H4 (cell line): ENCODE measurements at regions not wholly inside any gene's neighbourhood (a gene's known extent, or its start where the extent isn't known, plus 50 kb on each side); places are given as distances from the start of the nearest gene placed in this dataset.

Experiments used
- DNase-seq: peaks from one replicate; pipeline ENCODE4 v3.0.0-alpha.2; 2015; ENCODE audit warnings: low spot score

- no peak for DNase-seq
These were observed 407.3 kb downstream of the STIM2 start for GRCh38 chr4:27267970-27268355.

DNA sequence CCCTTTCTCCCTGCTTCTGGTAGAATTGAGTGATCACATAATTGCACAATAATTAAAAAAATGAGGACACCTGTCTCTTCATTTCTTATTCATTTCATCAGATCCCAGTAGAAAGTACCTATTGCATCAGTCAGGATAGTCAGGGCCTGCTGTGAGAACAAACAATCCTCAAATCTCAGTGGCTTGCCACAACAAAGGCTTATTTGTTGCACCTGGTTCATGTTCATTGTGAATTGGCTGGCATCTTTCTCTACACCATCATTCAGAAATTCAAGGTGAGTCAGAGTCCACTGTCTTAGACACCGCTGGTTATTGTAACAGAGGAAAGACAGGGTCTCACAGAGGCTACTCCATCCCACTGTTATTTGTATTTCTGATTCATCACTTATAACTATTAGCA is 409.8 kb downstream of the STIM2 start:
- DNase-seq, result no peak

DNA sequence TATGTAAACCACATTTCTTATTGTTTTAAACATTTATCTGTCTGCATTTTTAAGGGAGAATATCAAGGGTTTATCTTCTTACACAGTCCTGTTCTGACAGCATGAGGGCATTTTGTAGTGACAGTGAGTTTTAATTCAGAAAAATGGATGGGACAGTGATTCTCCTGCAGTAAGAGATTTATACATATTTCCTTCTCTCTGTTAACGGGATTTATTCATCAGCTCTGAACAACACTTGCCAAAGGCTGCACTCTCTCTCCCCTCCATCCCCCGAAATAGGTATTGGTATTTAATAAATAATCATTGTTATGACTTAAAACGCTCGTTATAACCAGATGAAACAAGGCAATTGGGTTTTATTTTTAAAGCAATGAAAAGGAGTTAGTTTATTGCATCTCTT is 410.9 kb downstream of the STIM2 start:
- DNase-seq, result no peak

DNA sequence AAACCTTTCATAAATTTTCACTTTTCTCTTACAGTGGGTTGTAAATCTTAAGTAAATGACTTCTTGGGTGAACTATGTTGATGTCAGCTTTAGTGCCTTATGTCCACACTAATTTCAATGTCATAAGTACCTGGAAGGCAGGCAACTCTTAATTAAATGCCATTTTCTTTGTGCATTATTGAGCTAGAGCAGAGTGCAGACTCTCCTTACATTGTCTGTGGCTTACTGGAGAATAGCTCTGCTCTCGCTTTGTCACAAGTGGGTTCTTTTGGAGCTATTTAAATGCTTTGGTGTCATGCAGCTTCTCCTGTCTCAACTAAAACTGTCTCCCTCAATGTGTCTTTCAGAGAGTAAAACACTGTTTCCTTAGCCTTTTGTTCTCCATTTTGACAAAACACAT is 411.6 kb downstream of the STIM2 start:
- DNase-seq, result no peak

- no peak for DNase-seq
These were observed 415.8 kb downstream of the STIM2 start for GRCh38 chr4:27276307-27277073.

GRCh38 chr4:27278615-27279375 is 418.2 kb downstream of the STIM2 start:
- DNase-seq, result no peak

- DNase-seq, result no peak
These were observed 427.9 kb downstream of the STIM2 start for GRCh38 chr4:27288496-27288895.

GRCh38 chr4:27289704-27290103 is 429.1 kb downstream of the STIM2 start:
- no peak for DNase-seq

DNA sequence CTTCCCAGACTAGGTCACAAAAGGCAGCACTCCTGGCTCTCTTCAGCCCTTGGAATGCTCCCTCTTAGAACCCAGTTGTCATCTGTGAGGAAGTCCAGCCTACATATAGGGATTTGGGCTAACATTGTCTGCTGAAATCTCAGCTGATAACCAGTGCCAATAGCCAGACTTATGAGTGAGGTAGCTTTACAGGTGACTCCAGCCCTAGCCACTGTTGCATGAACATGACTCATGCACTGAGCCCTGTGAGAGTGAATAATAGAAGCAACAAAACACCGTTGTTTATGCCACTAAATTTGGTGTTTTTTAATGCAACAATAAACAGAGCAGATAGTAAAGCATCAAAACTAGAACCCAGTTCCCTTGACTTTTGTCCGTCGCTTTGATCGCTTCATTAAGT is 433.2 kb downstream of the STIM2 start:
- no peak for DNase-seq

DNA sequence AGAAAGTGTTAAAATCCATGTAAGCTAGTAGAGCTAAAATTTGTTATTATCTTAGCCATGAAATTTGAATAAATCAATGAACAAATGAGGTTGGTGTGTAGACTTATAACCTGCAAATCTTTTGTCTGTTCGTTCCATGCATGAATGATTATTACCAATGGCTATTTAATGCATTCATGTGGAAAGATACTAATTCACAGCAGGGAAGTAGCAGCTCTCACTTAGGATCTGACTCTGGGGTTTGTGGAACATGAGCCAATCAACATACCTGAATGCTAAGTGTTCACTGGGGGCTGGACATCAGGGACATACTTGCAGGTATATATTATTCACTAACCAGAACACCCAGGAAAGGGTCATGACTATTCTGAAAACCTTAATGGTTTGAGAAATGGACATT is 444.1 kb downstream of the STIM2 start:
- no peak for DNase-seq

GRCh38 chr4:27305246-27305645 is 444.6 kb downstream of the STIM2 start:
- no peak for DNase-seq

DNA sequence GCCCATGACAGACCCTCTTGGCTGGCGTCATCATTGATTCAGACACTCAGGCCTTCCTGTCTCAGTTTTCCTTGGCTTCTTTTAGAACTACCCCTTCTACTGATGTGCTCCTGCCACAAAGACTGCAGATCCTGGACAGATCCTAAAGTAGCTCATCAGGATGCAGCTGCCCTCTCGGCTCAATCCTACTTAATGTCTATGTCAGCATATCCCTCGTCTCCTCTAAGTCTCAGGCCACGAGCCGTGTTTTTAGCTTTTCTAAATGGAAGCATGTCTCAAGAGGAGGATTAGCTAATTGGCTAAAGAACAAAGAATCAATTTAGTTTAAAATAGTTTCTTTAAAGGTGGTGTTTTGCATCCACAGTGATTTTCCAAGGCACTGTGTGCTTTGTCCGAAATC is 447.7 kb downstream of the STIM2 start:
- DNase-seq, result no peak

DNA sequence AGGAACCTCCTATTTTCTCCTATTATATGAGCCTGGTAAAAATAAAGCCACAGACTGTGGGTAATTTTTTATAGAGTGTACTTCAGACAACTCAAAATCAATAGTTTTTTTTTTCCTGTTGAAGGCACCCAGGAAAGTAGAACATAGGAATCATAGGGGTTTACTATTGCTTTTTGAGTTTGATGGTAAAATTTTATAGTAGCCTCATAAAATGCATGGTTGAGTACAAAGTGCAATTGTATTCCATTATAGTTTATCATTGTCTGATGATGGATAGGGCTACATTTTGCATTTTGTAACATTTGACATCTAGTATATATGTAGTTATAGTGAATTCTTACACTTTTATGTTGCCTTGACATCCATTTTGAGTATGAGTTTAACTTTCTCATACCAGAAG is 455.0 kb downstream of the STIM2 start:
- DNase-seq, result no peak

GRCh38 chr4:27316176-27316575 is 455.5 kb downstream of the STIM2 start:
- DNase-seq, result no peak

DNA sequence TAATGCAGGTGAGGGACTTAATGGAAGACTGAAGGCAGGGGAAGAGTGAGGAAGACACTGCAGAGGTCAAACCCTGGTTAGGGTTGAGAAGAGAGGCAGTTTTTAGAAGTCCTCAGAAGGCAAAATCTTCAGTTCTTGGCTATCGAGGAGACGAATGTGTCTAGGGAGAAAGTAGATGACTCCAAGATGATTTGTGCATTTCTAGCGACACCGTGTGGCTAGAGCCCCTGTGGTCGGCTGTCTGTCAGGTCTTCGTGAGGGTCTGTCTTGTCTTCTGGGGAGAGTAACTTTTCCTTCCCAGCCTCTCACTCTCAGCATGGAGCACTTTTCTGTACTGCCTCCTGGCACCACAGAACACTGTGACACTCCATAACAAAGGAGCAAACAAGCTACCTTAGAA is 458.1 kb downstream of the STIM2 start:
- DNase-seq, result peak; percentile 42

- DNase-seq, result no peak
These were observed 466.4 kb downstream of the STIM2 start for GRCh38 chr4:27326991-27327390.

DNA sequence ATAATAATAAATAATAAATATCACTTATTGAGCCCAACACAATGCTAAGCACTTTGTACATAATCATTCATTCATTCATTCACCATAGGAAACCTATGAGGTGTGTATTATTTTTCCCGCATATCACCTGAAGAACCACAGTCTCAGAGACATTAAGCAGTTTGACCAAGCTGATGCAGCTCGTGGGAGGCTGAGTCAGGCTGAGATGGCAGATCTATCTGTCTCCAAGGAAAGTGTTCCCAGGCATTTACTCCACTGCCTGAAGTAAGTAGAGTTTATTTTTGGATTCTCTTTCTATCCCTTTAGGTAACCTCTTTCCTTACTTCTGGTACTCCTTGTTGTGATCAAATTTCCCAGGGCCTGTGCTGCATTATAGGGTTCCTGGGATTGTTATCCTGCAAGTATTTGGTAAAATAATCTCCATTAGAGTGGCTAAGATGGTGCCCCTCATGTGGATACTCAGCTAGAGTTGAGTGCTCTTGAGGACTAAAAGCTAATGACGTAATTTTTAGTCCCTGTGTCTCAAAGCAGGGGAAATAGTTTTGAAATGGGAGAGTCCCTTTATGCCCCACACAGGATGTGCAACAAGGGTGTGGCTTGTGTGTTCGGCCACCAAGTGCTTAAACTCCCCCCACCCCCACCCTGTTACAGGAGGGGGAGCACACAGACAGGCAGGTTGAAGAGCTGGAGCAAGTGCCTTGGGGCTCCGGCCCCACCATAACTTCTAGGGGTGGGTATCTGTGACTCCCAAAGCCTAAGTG is 467.0 kb downstream of the STIM2 start:
- DNase-seq, result no peak

GRCh38 chr4:27338530-27338929 is 477.9 kb downstream of the STIM2 start:
- no peak for DNase-seq

GRCh38 chr4:27343411-27343810 is 482.8 kb downstream of the STIM2 start:
- no peak for DNase-seq

GRCh38 chr4:27350161-27350560 is 489.5 kb downstream of the STIM2 start:
- no peak for DNase-seq

GRCh38 chr4:27357283-27357682 is 496.6 kb downstream of the STIM2 start:
- DNase-seq, result peak; percentile 27

DNA sequence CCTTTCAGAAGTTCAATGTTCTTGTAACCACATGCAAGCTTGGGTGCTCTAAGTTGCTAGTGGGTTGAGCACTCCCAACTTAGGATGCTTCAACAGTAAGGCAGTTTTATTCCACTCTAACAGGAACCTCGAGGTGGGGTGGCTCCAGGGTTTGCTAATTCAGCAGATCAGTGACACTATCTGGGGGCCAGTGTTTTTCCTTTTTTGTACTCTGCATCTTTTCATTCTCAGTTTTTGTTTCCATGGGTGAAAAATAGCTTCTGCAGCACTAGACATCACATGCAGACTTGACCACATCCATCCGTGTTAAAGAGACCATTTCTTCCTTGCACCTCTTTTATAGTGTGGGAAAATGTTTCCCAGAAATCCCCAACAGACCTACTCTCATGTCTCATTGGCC is 497.6 kb downstream of the STIM2 start:
- no peak for DNase-seq

DNA sequence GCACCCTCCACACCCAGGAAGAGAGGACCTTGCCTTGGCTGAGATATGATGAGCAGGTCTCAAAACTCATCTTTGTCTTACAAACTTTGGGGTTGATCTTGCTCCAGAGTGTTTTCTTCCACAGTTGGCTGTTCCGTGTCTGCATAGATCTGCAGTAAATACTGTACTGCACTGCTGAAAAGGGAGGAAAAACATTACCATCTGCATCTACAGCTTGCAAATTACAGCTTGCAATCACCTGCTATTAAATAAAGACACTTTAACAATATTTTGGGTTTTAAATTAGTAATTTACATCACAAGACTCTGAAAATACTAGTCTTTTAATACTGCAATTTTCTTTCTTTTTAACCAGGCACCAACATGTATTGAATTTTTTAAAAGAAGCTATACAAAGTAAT is 499.5 kb downstream of the STIM2 start:
- no peak for DNase-seq
